SK-N-SH (cell line): ENCODE measurements at regions not wholly inside any gene's neighbourhood (a gene's known extent, or its start where the extent isn't known, plus 50 kb on each side); places are given as distances from the start of the nearest gene placed in this dataset.

Experiments
- CTCF ChIA-PET: fragments of 300-600, 350-600 bp; formaldehyde crosslinking; extraction: SDS; loops from one replicate; lab custom pipeline; 2021; lab: Yijun Ruan, JAX
- POLR2A ChIA-PET: fragments of 350-600 bp; sonication (Branson Sonifier 250); formaldehyde crosslinking; extraction: SDS; loops from one replicate; lab custom pipeline; 2020; ENCODE audit warnings: antibody characterized with exemption, inconsistent platforms; lab: Yijun Ruan, JAX
- DNase-seq: peaks from one replicate; pipeline ENCODE4 v3.0.0; 2012
- H2AFZ ChIP-seq: fragments of 200-600 bp; sonication (generic); 2 replicates; pipeline ENCODE4 v1.8.1; 2016; ENCODE audit warnings: antibody characterized with exemption, mild to moderate bottlenecking, low read depth
- H3F3A ChIP-seq: fragments of 200-600 bp; sonication (generic); replicated peaks from 2 replicates; pipeline ENCODE3; 2016; ENCODE audit warnings: antibody characterized with exemption, mild to moderate bottlenecking; ENCODE audit not compliant: insufficient read depth
- H3K27ac ChIP-seq, 2 experiments: fragments of 200-500 bp in 1 of 2; fragments of 200-600 bp in 1 of 2; sonication (Bioruptor generic) in 1 of 2; sonication (generic), shearing (Covaris generic) in 1 of 2; 2 replicates each; pipeline versions ENCODE4 v1.5.1 to v1.6.1; 2014 to 2016; ENCODE audit warnings: low read depth in 2 of 2, inconsistent platforms in 1 of 2, low read length in 1 of 2, mild to moderate bottlenecking in 1 of 2, mixed read lengths in 1 of 2
- H3K27me3 ChIP-seq: fragments of 200-600 bp; sonication (generic), shearing (Covaris generic); 2 replicates; pipeline ENCODE4 v1.6.1; 2016; ENCODE audit warnings: mixed run types; ENCODE audit not compliant: insufficient read depth
- H3K36me3 ChIP-seq, 2 experiments: fragments of 200-500 bp in 1 of 2; fragments of 200-600 bp in 1 of 2; sonication (Bioruptor generic) in 1 of 2; sonication (generic) in 1 of 2; replicated peaks in 1 of 2; 2 replicates each; pipeline versions ENCODE3 to v1.5.1; 2014 to 2016; ENCODE audit warnings: low read length in 1 of 2, mild to moderate bottlenecking in 1 of 2; ENCODE audit not compliant: insufficient read depth in 2 of 2, control insufficient read depth in 1 of 2
- H3K4me1 ChIP-seq, 2 experiments: fragments of 200-500 bp in 1 of 2; fragments of 200-600 bp in 1 of 2; sonication (Bioruptor generic) in 1 of 2; sonication (generic), shearing (Covaris generic) in 1 of 2; 2 replicates each; pipeline versions ENCODE4 v1.5.1 to v1.6.1; 2014 to 2016; ENCODE audit warnings: low read depth in 1 of 2, low read length in 1 of 2, mixed run types in 1 of 2; ENCODE audit not compliant: insufficient read depth in 2 of 2, control insufficient read depth in 1 of 2
- H3K4me2 ChIP-seq: fragments of 200-600 bp; sonication (generic), shearing (Covaris generic); 2 replicates; pipeline ENCODE4 v1.6.1; 2017; ENCODE audit warnings: mixed run types
- H3K4me3 ChIP-seq, 2 experiments: fragments of 200-500 bp in 1 of 2; fragments of 200-600 bp in 1 of 2; sonication (Bioruptor generic) in 1 of 2; sonication (generic), shearing (Covaris generic) in 1 of 2; 2 replicates each; pipeline versions ENCODE4 v1.5.1 to v1.8.1; 2014 to 2016; ENCODE audit warnings: low read depth in 2 of 2, inconsistent platforms in 1 of 2, low read length in 1 of 2, mild to moderate bottlenecking in 1 of 2, mixed read lengths in 1 of 2, moderate library complexity in 1 of 2
- H3K79me2 ChIP-seq: fragments of 200-600 bp; sonication (generic); 2 replicates; pipeline ENCODE4 v1.8.1; 2017; ENCODE audit warnings: mild to moderate bottlenecking; ENCODE audit not compliant: insufficient read depth
- H3K9ac ChIP-seq: fragments of 200-600 bp; sonication (generic); 2 replicates; pipeline ENCODE4 v1.6.1; 2017; ENCODE audit warnings: mixed run types
- H3K9me2 ChIP-seq: fragments of 200-600 bp; sonication (generic); 2 replicates; pipeline ENCODE4 v1.6.1; 2017; ENCODE audit warnings: mixed run types
- H3K9me3 ChIP-seq: fragments of 200-600 bp; sonication (generic); 2 replicates; pipeline ENCODE4 v1.6.1; 2017; ENCODE audit warnings: mixed run types, mild to moderate bottlenecking, moderate library complexity
- H4K20me1 ChIP-seq: fragments of 200-600 bp; sonication (generic); 2 replicates; pipeline ENCODE4 v1.6.1; 2017; ENCODE audit warnings: mild to moderate bottlenecking, mixed run types; ENCODE audit not compliant: insufficient read depth
- CTCF ChIP-seq: fragments of 200-600 bp; sonication (generic); IDR thresholded peaks from 2 replicates; pipeline ENCODE4 v1.6.1; 2017; ENCODE audit warnings: antibody characterized with exemption, mild to moderate bottlenecking, moderate library complexity
- EP300 ChIP-seq, 2 experiments: IDR thresholded peaks; 2 replicates each; pipeline versions ENCODE4 v1.4.0 to v1.6.1; 2012; ENCODE audit warnings: borderline replicate concordance in 1 of 2, low read depth in 1 of 2, low read length in 1 of 2
- FOSL2 ChIP-seq: IDR thresholded peaks from 2 replicates; pipeline ENCODE4 v1.4.0; 2012; ENCODE audit warnings: low read depth, mild to moderate bottlenecking, moderate library complexity, borderline replicate concordance
- GABPA ChIP-seq: IDR thresholded peaks from 2 replicates; pipeline ENCODE4 v1.4.0; 2012; ENCODE audit warnings: low read depth, mild to moderate bottlenecking
- GATA2 ChIP-seq: sonication (generic); formaldehyde crosslinking; IDR thresholded peaks from 2 replicates; pipeline ENCODE4 v1.5.0; 2020; ENCODE audit warnings: mild to moderate bottlenecking, missing genetic modification reagents
- IRF3 ChIP-seq: fragments of 150-350 bp; IDR thresholded peaks from 2 replicates; pipeline ENCODE4 v1.6.1; 2016; ENCODE audit warnings: mild to moderate bottlenecking, low read depth, low read length
- JUND ChIP-seq: IDR thresholded peaks from 2 replicates; pipeline ENCODE4 v1.4.0; 2012
- MAX ChIP-seq: IDR thresholded peaks from 2 replicates; pipeline ENCODE4 v1.4.0; 2012; ENCODE audit warnings: low read depth
- NRF1 ChIP-seq: IDR thresholded peaks from 2 replicates; pipeline ENCODE4 v1.6.1; 2012; ENCODE audit warnings: low read depth, mild to moderate bottlenecking, low read length
- PBX3 ChIP-seq: IDR thresholded peaks from 2 replicates; pipeline ENCODE4; 2012
- RCOR1 ChIP-seq: fragments of 150-350 bp; IDR thresholded peaks from 2 replicates; pipeline ENCODE4 v1.6.1; 2017; ENCODE audit warnings: antibody characterized with exemption, low read length
- RFX5 ChIP-seq: IDR thresholded peaks from 2 replicates; pipeline ENCODE4 v1.6.1; 2012; ENCODE audit warnings: mild to moderate bottlenecking, improper control_type of control experiment, low read length
- RXRA ChIP-seq: IDR thresholded peaks from 2 replicates; pipeline ENCODE4 v1.4.0; 2012; ENCODE audit warnings: low read depth, mild to moderate bottlenecking, borderline replicate concordance
- SIN3A ChIP-seq: IDR thresholded peaks from 2 replicates; pipeline ENCODE4 v1.6.1; 2012; ENCODE audit warnings: low read depth, mild to moderate bottlenecking, low read length, moderate library complexity, borderline replicate concordance
- SMC3 ChIP-seq: IDR thresholded peaks from 2 replicates; pipeline ENCODE4 v1.6.1; 2012; ENCODE audit warnings: low read depth, low read length, improper control_type of control experiment
- TAF1 ChIP-seq: IDR thresholded peaks from 2 replicates; pipeline ENCODE4 v1.6.1; 2012; ENCODE audit warnings: low read depth, mild to moderate bottlenecking, low read length, moderate library complexity, borderline replicate concordance
- TCF12 ChIP-seq: IDR thresholded peaks from 2 replicates; pipeline ENCODE4 v1.4.0; 2012
- TEAD4 ChIP-seq: IDR thresholded peaks from 2 replicates; pipeline ENCODE4 v1.4.0; 2012; ENCODE audit warnings: mild to moderate bottlenecking, borderline replicate concordance; ENCODE audit not compliant: insufficient read depth
- YY1 ChIP-seq: IDR thresholded peaks from 2 replicates; pipeline ENCODE4 v1.4.0; 2012; ENCODE audit warnings: low read depth, mild to moderate bottlenecking
- ZBTB33 ChIP-seq: IDR thresholded peaks from 2 replicates; pipeline ENCODE4 v1.4.0; 2012; ENCODE audit warnings: low read depth, borderline replicate concordance
- WGBS: methylation state at CpG from one replicate; pipeline ENCODE4 v1.1.6; 2017; ENCODE audit warnings: low lambda C conversion rate; 5-methylcytosine and 5-hydroxymethylcytosine counted together

GRCh38 chr9:12065050-12065449 is 628.1 kb upstream of the TYRP1 start:
- Histone ChIP-seq H3K4me1 (no peaks in the 10 kb centered on the region), H3K9me2 (no peaks in the 10 kb centered on the region), H3K4me3 (no peak overlapping the region), H4K20me1 (no peaks in the 10 kb centered on the region), H3K27ac (no peak overlapping the region), H3K36me3 (no peaks in the 10 kb centered on the region), H2AFZ (no peak overlapping the region), H3F3A (no peaks in the 10 kb centered on the region), H3K9me3 (no peaks in the 10 kb centered on the region), H3K27me3 (no peaks in the 10 kb centered on the region), H3K4me2 (no peak overlapping the region), H3K9ac (no peak overlapping the region)
- WGBS: 2% methylated on average over 3 of the region's 3 CpGs
- CTCF ChIA-PET: no interaction called here
- DNase-seq: no peak
- no peak for TF ChIP-seq MAX
- TF ChIP-seq EP300 (IDR thresholded peaks at IDR 0.05; ENCODE audit: borderline replicate concordance in 1 of 2, low read depth in 1 of 2, low read length in 1 of 2): no peak
- TF ChIP-seq TEAD4: no peak
- TF ChIP-seq GATA2 (CRISPR knock-in tag): no peak
- TF ChIP-seq JUND: no peak
- TF ChIP-seq IRF3: no peak
- no peak for TF ChIP-seq RFX5
- no peak for TF ChIP-seq GABPA
- TF ChIP-seq YY1: no peak
- no peak for TF ChIP-seq CTCF
- no peak for TF ChIP-seq SIN3A
- no peak for TF ChIP-seq PBX3
- TF ChIP-seq RXRA: no peak
- no peak for TF ChIP-seq SMC3
- no peak for TF ChIP-seq TCF12
- TF ChIP-seq RCOR1: no peak
- no peak for TF ChIP-seq ZBTB33
- no peak for TF ChIP-seq NRF1
- TF ChIP-seq FOSL2: no peak
- no peak for TF ChIP-seq TAF1
- TF ChIP-seq, all 33 proteins: peak for 0
- POLR2A ChIA-PET: no interaction called here
- H3K79me2 ChIP-seq: no peaks in the 10 kb centered on the region
